ENCODE measurements at regions not wholly inside any gene's neighbourhood (a gene's known extent, or its start where the extent isn't known, plus 50 kb on each side); places are given as distances from the start of the nearest gene placed in this dataset.

DNA sequence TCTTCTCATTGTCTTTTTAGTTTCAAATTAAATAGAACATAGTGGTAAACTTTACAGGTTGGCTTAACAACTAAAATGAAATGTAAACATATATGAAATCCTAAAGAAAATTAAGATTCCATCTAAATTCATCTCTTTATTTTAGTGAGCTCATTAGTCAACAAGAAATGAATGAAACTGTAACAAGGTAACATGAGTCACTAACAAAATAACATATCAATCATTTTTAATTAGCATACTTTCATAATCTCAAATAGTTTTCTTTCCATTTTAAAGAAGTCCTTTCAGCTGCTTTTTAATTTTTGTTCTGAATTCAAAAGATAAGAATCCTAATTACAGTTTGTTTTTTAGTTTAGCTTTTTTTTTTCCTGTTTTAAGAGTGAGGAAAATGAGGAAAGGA, 688.6 kb upstream of the TENM4 start:
- TF ChIP-seq, protein P1, sequence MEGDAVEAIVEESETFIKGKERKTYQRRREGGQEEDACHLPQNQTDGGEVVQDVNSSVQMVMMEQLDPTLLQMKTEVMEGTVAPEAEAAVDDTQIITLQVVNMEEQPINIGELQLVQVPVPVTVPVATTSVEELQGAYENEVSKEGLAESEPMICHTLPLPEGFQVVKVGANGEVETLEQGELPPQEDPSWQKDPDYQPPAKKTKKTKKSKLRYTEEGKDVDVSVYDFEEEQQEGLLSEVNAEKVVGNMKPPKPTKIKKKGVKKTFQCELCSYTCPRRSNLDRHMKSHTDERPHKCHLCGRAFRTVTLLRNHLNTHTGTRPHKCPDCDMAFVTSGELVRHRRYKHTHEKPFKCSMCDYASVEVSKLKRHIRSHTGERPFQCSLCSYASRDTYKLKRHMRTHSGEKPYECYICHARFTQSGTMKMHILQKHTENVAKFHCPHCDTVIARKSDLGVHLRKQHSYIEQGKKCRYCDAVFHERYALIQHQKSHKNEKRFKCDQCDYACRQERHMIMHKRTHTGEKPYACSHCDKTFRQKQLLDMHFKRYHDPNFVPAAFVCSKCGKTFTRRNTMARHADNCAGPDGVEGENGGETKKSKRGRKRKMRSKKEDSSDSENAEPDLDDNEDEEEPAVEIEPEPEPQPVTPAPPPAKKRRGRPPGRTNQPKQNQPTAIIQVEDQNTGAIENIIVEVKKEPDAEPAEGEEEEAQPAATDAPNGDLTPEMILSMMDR (IDR thresholded peaks at IDR 0.05 in 4 of 5, conservative IDR thresholded peaks at IDR 0.05 in 1 of 5), result no peak
- no peak for TF ChIP-seq POLR2A (IDR thresholded peaks at IDR 0.05)

Data from gastrocnemius medialis (tissue), 4 donors.